SK-N-SH treated with all-trans-retinoic acid at 6 μM for 48 hours (cell line): ENCODE measurements at regions not wholly inside any gene's neighbourhood (a gene's known extent, or its start where the extent isn't known, plus 50 kb on each side); places are given as distances from the start of the nearest gene placed in this dataset.

Experiments used
- BACH2 ChIP-seq: fragments of 250-450 bp; sonication (Bioruptor Pico); IDR thresholded peaks from 2 replicates; pipeline ENCODE4 v1.9.0; 2021; ENCODE audit warnings: mild to moderate bottlenecking, borderline replicate concordance
- ZC3H10 ChIP-seq: fragments of 250-450 bp; sonication (Bioruptor Pico); IDR thresholded peaks from 2 replicates; pipeline ENCODE4 v1.5.1; 2021; ENCODE audit warnings: mild to moderate bottlenecking, moderate library complexity
- ZFP30 ChIP-seq: fragments of 450-650 bp; formaldehyde crosslinking; IDR thresholded peaks from 2 replicates; pipeline ENCODE4 v1.5.0; 2022; ENCODE audit warnings: mild to moderate bottlenecking, moderate library complexity
- TF ChIP-seq, protein P1 (sequence below): fragments of 250-450 bp; sonication (Bioruptor Pico); IDR thresholded peaks from 2 replicates; pipeline ENCODE4 v1.5.1; 2021; ENCODE audit warnings: mild to moderate bottlenecking, moderate library complexity
- TF ChIP-seq, protein P2 (sequence below): fragments of 250-450 bp; sonication (Bioruptor Pico); IDR thresholded peaks from 2 replicates; pipeline ENCODE4 v1.8.0; 2020; ENCODE audit warnings: mild to moderate bottlenecking, moderate library complexity, borderline replicate concordance

DNA sequence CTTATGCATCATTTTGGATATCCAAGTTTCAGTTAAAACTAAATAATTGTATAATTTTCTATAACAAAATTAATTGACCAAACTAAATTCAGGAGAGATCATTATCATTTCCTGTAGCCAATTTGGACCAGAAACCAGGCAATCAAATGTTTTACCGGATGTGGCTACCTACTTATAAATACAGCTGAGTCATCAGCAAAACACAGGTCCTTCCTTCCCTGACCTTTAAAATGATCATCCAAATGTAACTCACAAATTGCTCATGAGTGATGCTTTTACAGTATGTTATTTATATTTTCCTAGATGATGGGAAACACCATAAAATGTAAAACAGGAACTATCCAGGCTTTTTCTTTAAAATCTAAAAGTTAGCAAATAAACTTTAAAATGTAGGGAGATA is 133.7 kb downstream of the CBLN2 start:
- no peak for TF ChIP-seq ZFP30 (CRISPR knock-in tag)
- no peak for TF ChIP-seq BACH2 (CRISPR knock-in tag)
- TF ChIP-seq, protein P1, sequence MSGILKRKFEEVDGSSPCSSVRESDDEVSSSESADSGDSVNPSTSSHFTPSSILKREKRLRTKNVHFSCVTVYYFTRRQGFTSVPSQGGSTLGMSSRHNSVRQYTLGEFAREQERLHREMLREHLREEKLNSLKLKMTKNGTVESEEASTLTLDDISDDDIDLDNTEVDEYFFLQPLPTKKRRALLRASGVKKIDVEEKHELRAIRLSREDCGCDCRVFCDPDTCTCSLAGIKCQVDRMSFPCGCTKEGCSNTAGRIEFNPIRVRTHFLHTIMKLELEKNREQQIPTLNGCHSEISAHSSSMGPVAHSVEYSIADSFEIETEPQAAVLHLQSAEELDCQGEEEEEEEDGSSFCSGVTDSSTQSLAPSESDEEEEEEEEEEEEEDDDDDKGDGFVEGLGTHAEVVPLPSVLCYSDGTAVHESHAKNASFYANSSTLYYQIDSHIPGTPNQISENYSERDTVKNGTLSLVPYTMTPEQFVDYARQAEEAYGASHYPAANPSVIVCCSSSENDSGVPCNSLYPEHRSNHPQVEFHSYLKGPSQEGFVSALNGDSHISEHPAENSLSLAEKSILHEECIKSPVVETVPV, result no peak
- TF ChIP-seq, protein P2, sequence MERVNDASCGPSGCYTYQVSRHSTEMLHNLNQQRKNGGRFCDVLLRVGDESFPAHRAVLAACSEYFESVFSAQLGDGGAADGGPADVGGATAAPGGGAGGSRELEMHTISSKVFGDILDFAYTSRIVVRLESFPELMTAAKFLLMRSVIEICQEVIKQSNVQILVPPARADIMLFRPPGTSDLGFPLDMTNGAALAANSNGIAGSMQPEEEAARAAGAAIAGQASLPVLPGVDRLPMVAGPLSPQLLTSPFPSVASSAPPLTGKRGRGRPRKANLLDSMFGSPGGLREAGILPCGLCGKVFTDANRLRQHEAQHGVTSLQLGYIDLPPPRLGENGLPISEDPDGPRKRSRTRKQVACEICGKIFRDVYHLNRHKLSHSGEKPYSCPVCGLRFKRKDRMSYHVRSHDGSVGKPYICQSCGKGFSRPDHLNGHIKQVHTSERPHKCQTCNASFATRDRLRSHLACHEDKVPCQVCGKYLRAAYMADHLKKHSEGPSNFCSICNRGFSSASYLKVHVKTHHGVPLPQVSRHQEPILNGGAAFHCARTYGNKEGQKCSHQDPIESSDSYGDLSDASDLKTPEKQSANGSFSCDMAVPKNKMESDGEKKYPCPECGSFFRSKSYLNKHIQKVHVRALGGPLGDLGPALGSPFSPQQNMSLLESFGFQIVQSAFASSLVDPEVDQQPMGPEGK (CRISPR knock-in tag), result no peak
- TF ChIP-seq ZC3H10 (CRISPR knock-in tag), result no peak
